PC-3 (cell line): ENCODE measurements at regions not wholly inside any gene's neighbourhood (a gene's known extent, or its start where the extent isn't known, plus 50 kb on each side); places are given as distances from the start of the nearest gene placed in this dataset.

Experiments used
- ATAC-seq: fragments of 200-7000 bp; cut with Tn5 transposase; 2 replicates; pipeline ENCODE4 v1.9.1; 2020; ENCODE audit warnings: mild to moderate bottlenecking, moderate library complexity
- BruUV-seq: library from RNA; stranded (reverse); fragments of 400-500 nt; replicated peaks from 2 replicates; lab custom pipeline; 2021; lab: Mats Ljungman, UMichigan
- CTCF ChIA-PET: fragments of 300-600 bp; sonication (Branson Sonifier 250); formaldehyde crosslinking; loops from one replicate; lab custom pipeline; 2022; ENCODE audit warnings: antibody characterized with exemption; lab: Charles Lee
- POLR2A ChIA-PET: fragments of 300-600 bp; sonication (Branson Sonifier 250); formaldehyde crosslinking; loops from one replicate; lab custom pipeline; 2022; ENCODE audit warnings: antibody characterized with exemption; ENCODE audit not compliant: unreplicated experiment; lab: Charles Lee
- DNase-seq: peaks from one replicate; pipeline ENCODE4 v3.0.0-alpha.2; 2015
- H2AFZ ChIP-seq: fragments of 300-600 bp; sonication (generic); 2 replicates; pipeline ENCODE4 v1.6.0; 2016; ENCODE audit warnings: antibody characterized with exemption, low read length
- H3F3A ChIP-seq: fragments of 300-600 bp; sonication (generic); one replicate; pipeline ENCODE4 v1.6.0; 2017; ENCODE audit warnings: antibody characterized with exemption, low read length, control low read depth, mild to moderate bottlenecking; ENCODE audit not compliant: unreplicated experiment
- H3K27ac ChIP-seq: fragments of 300-600 bp; sonication (generic); 2 replicates; pipeline ENCODE4 v1.5.1; 2016; ENCODE audit warnings: mild to moderate bottlenecking, low read length
- H3K27me3 ChIP-seq: fragments of 300-600 bp; sonication (generic); 2 replicates; pipeline ENCODE4 v1.6.1; 2016; ENCODE audit warnings: low read length, mixed read lengths
- H3K36me3 ChIP-seq: fragments of 300-600 bp; sonication (generic); 2 replicates; pipeline ENCODE4 v1.6.1; 2016; ENCODE audit warnings: low read depth, mixed run types, low read length, mixed read lengths
- H3K4me1 ChIP-seq: fragments of 300-600 bp; sonication (generic); 2 replicates; pipeline ENCODE4 v1.5.1; 2016; ENCODE audit warnings: low read length; ENCODE audit not compliant: insufficient read depth
- H3K4me2 ChIP-seq: fragments of 300-600 bp; sonication (generic); 2 replicates; pipeline ENCODE4 v1.6.0; 2016; ENCODE audit warnings: low read length
- H3K4me3 ChIP-seq: fragments of 300-600 bp; sonication (generic); 2 replicates; pipeline ENCODE4 v1.5.1; 2016; ENCODE audit warnings: mild to moderate bottlenecking, low read length, mixed read lengths
- H3K79me2 ChIP-seq: fragments of 300-600 bp; sonication (generic); 2 replicates; pipeline ENCODE4 v1.6.1; 2017; ENCODE audit warnings: low read length, mixed read lengths
- H3K9ac ChIP-seq: fragments of 300-600 bp; sonication (generic); 2 replicates; pipeline ENCODE4 v1.6.0; 2016; ENCODE audit warnings: mild to moderate bottlenecking, low read length
- H3K9me2 ChIP-seq: fragments of 300-600 bp; sonication (generic); replicated peaks from 2 replicates; pipeline ENCODE4 v1.6.1; 2016; ENCODE audit warnings: mixed run types, low read length, mixed read lengths
- H3K9me3 ChIP-seq: fragments of 300-600 bp; sonication (generic); 2 replicates; pipeline ENCODE4 v1.6.1; 2016; ENCODE audit warnings: low read length, mixed read lengths
- H4K20me1 ChIP-seq: fragments of 300-600 bp; sonication (generic); 2 replicates; pipeline ENCODE4 v1.6.1; 2016; ENCODE audit warnings: low read length, mixed read lengths
- CTCF ChIP-seq: fragments of 300-600 bp; sonication (generic); conservative IDR thresholded peaks from 2 replicates; pipeline ENCODE4 v1.5.1; 2017; ENCODE audit warnings: antibody characterized with exemption, low read depth, mild to moderate bottlenecking, low read length
- EZH2 ChIP-seq: fragments of 300-600 bp; sonication (generic); IDR thresholded peaks from one replicate; pipeline ENCODE4 v1.6.1; 2017; ENCODE audit warnings: antibody characterized with exemption, mild to moderate bottlenecking, low read length; ENCODE audit not compliant: unreplicated experiment
- EZH2phosphoT487 ChIP-seq: fragments of 300-600 bp; sonication (generic); IDR thresholded peaks from 2 replicates; pipeline ENCODE4 v1.6.1; 2018; ENCODE audit warnings: mild to moderate bottlenecking, antibody characterized with exemption, low read length, borderline replicate concordance
- intact Hi-C: fragments of 100-400 bp; cut with micrococcal nuclease; formaldehyde crosslinking; loops from 2 replicates; pipeline ENCODE4 v1.9.0; 2023

GRCh38 chr4:129515356-129515755 is 419.4 kb downstream of the C4orf33 start:
- POLR2A ChIA-PET, result no interaction called here
- no TSS peak for BruUV-seq

GRCh38 chr4:129526812-129527211 is 430.9 kb downstream of the C4orf33 start:
- H3K36me3 ChIP-seq, result no peaks in the 10 kb centered on the region
- H3K9ac ChIP-seq, result no peak overlapping the region
- no peak overlapping the region for H3K4me3 ChIP-seq
- no peak overlapping the region for H3K27ac ChIP-seq
- intact Hi-C loops, result loop anchor here (2.0 to 5.0 kb wide), 4 partner anchors 114 to 830 kb away; no protein-coding TSS in a partner anchor
- ChIA-PET POLR2A (no interaction called here), CTCF (interaction anchor here (0.7 kb wide), 1 partner anchor 1903 kb away, joined by 3 read pairs; no protein-coding TSS in a partner anchor)
- no peaks in the 10 kb centered on the region for H3K79me2 ChIP-seq
- ATAC-seq (peak; percentile 40; the same call in 1 of the 2 replicates), DNase-seq (peak; percentile 37)
- BruUV-seq, result no TSS peak
- H3F3A ChIP-seq, result no peaks in the 10 kb centered on the region
- no peaks in the 10 kb centered on the region for H3K9me3 ChIP-seq
- H4K20me1 ChIP-seq, result no peaks in the 10 kb centered on the region
- no peaks in the 10 kb centered on the region for H3K9me2 ChIP-seq
- H3K4me2 ChIP-seq, result no peak overlapping the region
- H2AFZ ChIP-seq, result no peak overlapping the region
- TF ChIP-seq CTCF (peak; percentile 50), EZH2phosphoT487 (no peak), EZH2 (no peak)
- H3K27me3 ChIP-seq, result peaks cover 5% of the 10 kb centered on the region; the same call in 1 of the 2 replicates
- no peaks in the 10 kb centered on the region for H3K4me1 ChIP-seq

More at GRCh38 chr4:129515356-129515755, 419.4 kb downstream of the C4orf33 start:
- no peak overlapping the region for H3K27ac ChIP-seq
- H3K9me2 ChIP-seq, result no peaks in the 10 kb centered on the region
- H3K9ac ChIP-seq, result no peak overlapping the region
- CTCF ChIA-PET, result no interaction called here
- TF ChIP-seq EZH2 (no peak), EZH2phosphoT487 (no peak), CTCF (no peak)
- no peaks in the 10 kb centered on the region for H4K20me1 ChIP-seq
- no peaks in the 10 kb centered on the region for H3K4me1 ChIP-seq
- H2AFZ ChIP-seq, result no peak overlapping the region
- ATAC-seq (no peak), DNase-seq (no peak)
- no peaks in the 10 kb centered on the region for H3K36me3 ChIP-seq
- no peak overlapping the region for H3K4me3 ChIP-seq
- no peaks in the 10 kb centered on the region for H3K27me3 ChIP-seq
- H3K9me3 ChIP-seq, result no peaks in the 10 kb centered on the region
- H3K4me2 ChIP-seq, result no peak overlapping the region
- H3K79me2 ChIP-seq, result no peaks in the 10 kb centered on the region
- H3F3A ChIP-seq, result no peaks in the 10 kb centered on the region
- intact Hi-C loops, result no loop called here

- no peaks in the 10 kb centered on the region for H3K9me2 ChIP-seq
- ChIA-PET POLR2A (no interaction called here), CTCF (no interaction called here)
- H3K4me2 ChIP-seq, result no peak overlapping the region
- no peaks in the 10 kb centered on the region for H3K79me2 ChIP-seq
- H3K9ac ChIP-seq, result no peak overlapping the region
- no peaks in the 10 kb centered on the region for H4K20me1 ChIP-seq
- intact Hi-C loops, result no loop called here
- no peaks in the 10 kb centered on the region for H3K4me1 ChIP-seq
- H2AFZ ChIP-seq, result no peak overlapping the region
- H3K36me3 ChIP-seq, result no peaks in the 10 kb centered on the region
- no peak for TF ChIP-seq EZH2
- no TSS peak for BruUV-seq
- ATAC-seq (no peak), DNase-seq (no peak)
- H3K27ac ChIP-seq, result no peak overlapping the region
- H3K9me3 ChIP-seq, result no peaks in the 10 kb centered on the region
- no peaks in the 10 kb centered on the region for H3K27me3 ChIP-seq
- no peak overlapping the region for H3K4me3 ChIP-seq
- no peaks in the 10 kb centered on the region for H3F3A ChIP-seq
Measured at GRCh38 chr4:129531253-129531652, 435.3 kb downstream of the C4orf33 start.
